Renal cortical epithelial cell (primary cell): ENCODE measurements at regions not wholly inside any gene's neighbourhood (a gene's known extent, or its start where the extent isn't known, plus 50 kb on each side); places are given as distances from the start of the nearest gene placed in this dataset.
"Not testable (repeated sequence)": the region's sequence is repeated elsewhere in the genome, so short reads cannot be mapped to it uniquely, and the experiment has no call there.

Experiments
- DNase-seq: peaks from one replicate; pipeline ENCODE4 v3.0.0-alpha.2; 2011; ENCODE audit warnings: low read depth

DNA sequence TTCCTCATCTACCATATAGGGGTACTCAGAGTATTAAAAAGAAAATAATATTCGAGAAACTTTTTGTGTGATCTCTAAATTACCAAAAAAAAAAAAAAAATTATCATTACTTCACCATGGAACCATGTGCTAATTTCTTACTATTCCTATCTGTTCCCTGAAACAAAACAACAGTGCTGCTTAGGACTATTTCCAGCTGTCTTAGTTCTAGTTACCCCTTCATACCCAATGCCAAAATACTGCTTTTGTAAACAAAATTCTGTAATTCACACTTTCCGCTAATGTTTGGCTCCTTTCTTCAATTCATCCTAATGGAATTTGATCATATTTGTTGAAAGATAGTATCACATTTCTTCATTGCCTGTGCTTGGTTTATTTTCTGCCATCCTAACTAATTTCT is 470.2 kb downstream of the BTG1 start:
- no peak for DNase-seq

DNA sequence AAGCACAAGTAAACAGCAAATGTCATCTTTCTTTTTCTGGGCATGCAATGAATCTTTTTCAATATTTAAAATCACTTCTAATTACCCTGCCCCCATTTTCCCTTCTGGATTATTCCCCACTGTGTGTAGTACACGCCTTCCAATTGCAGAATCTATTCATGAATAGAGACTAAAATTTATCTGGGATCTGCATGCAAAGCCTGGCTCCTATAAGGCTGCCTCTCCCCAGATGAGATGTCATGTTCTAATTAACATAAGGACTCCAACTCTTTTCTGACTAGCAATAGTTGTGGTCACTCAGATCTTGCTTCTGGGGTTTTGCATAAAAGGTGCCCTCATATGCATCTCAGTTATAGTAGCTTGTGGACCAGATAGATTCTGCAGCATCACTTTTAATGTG is 473.5 kb downstream of the BTG1 start:
- DNase-seq, result no peak

GRCh38 chr12:91667694-91668093 is 478.0 kb downstream of the BTG1 start:
- no peak for DNase-seq

DNA sequence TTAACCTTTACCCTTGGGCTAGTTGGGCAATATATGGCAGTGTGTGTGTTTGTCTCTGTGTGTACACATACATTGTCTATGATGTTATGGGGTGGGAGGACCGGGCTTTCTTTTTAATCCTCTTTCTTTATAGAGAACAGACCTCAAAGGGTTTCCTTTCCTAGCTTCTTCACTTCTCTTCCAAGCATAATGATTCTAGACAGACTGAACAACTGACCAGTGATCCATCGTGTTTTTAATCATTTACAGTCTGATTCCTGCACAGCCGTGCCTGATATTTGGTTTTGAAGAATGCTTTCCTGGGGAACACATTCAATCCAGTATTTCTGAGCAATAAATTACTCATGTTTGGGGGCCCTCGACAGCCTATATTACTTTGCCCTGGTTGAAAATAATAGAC is 481.1 kb upstream of the DCN start:
- peak; percentile 44 for DNase-seq

DNA sequence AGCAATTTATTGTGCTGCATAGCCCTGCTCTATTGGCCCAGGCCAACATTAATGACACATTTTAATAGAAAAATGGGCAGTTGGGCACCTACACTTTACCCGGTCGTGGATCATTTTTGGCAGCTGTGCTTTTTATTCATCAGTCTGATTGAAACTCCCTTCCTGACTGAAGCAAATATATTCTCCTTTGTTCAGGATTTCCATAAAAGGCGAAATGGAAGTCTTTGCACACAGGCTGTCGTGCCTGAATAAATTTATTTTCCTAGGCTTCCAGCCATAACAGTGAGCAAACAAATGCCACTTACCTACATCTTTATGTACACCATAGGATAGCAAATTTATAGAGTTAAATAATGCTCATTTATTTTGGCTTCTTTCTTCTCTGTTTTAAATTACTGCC is 480.7 kb upstream of the DCN start:
- peak; percentile 42 for DNase-seq

GRCh38 chr12:91662021-91662420 is 479.4 kb upstream of the DCN start:
- DNase-seq, result peak; percentile 40

- no peak for DNase-seq
These were observed 474.4 kb upstream of the DCN start for GRCh38 chr12:91657032-91657431.

DNA sequence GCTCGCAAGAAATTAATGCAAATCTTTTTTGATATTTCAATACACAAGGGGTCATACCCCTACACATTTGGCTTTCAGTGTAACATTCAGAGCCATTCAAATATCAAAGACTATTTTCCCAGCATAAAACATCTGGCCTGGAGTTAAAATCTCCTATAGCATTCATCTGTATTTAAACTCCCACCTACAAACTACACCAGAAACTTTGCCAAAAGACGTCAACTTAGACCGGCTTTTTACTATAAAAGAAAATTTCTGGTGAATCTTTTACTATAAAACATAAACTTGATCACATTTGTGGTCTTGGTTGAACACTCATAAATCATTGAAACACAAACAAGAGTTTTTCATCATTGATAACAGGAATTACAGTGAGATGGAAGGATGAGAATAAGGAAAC is 473.3 kb upstream of the DCN start:
- no peak for DNase-seq

GRCh38 chr12:91654087-91654486 is 471.5 kb upstream of the DCN start:
- DNase-seq, result no peak

DNA sequence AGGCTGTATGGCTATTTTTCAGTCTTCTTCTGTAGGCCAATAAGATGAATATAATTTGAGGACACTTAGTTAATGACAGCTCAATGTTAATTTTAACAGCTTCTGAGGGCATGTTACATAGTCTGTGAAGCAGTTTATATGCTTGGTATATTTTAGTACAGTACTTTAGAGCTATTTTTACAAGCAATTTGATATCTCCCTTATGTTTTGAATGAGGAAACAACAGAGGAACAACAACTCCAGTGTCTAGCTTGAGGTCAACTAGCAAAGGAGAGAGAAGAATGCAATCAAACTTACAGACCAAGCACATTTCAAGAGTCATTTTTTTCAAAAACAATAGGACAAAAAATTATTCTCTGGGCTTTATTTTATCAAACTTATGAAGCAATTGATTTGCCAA is 469.1 kb upstream of the DCN start:
- no peak for DNase-seq

- no peak for DNase-seq
These were observed 461.1 kb upstream of the DCN start for GRCh38 chr12:91643763-91644162.

DNA sequence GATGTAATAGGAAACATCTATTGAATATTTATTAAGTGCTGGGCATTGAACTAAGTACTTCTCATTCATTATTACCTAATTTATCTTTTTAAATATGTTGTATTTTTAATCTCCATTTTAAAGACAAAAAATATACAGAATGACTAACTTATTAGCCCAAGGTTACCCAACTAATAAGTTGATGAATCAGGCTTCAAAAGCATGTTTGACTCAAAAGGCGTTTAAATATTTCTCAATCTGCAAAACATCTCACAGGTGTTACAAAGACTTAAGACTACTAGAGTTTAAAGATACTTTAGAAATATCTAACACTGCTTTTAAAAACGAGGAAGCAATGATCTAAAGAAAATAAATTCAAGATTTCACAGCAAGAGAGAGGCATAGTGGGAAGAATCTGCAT is 457.4 kb upstream of the DCN start:
- DNase-seq, result peak; percentile 38

DNA sequence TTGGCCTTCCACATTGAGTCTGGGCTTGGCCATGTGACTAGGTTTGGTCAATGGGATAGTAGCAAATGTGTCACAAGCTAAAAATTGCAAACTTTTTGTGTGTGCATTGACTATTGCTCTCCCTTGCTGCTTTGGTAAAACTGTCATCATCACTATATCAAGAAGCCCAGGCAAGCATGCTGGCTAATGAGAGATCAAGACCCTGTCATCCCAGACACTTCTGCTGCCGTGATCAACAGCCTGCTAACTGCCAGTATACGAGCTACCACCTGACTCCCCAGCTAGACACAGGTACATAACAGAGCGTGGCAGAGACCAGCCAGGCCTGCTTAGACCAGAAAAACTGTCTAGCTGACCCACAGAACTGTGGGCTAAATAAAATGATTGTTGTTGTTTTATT is 456.7 kb upstream of the DCN start:
- DNase-seq, result no peak

- no peak for DNase-seq
These were observed 455.4 kb upstream of the DCN start for GRCh38 chr12:91637789-91638624.

- DNase-seq, result no peak
These were observed 454.1 kb upstream of the DCN start for GRCh38 chr12:91636721-91637120.

DNA sequence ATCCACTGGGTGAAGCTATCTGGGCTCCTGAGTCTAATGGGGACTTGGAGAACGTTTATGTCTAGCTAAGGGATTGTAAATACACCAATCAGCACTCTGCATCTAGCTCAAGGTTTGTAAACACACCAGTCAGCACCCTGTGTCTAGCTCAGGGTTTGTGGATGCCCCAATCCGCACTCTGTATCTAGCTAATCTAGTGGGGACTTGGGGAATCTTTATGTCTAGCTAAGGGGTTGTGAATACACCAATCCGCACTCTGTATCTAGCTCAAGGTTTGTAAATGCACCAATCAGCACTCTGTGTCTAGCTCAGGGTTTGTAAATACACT is 451.7 kb upstream of the DCN start:
- DNase-seq, result not testable (repeated sequence)

DNA sequence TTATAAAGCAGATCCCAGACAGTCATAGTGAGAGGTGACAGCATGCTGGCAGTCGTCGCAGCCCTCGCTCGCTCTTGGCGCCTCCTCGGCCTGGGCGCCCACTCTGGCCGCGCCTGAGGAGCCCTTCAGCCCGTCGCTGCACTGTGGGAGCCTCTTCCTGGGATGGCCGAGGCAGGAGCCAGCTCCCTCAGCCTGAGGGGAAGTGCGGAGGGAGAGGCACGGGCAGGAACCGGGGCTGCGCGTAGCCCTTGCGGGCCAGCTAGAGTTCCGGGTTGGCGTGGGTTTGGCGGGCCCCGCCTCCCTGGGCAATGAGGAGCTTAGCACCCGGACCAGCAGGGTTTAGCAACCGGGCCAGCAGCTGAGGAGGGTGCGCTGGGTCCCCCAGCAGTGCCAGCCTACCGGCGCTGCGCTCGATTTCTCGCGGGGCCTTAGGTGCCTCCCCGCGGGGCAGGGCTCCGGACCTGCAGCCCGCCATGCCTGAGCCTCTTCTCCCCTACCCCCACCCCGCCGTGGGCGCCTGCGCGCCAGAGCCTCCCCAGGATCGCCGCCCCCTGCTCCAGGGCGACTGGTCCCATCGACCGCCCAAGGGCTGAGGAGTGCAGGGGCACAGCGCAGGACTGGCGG is 451.2 kb upstream of the DCN start:
- DNase-seq, result no peak

DNA sequence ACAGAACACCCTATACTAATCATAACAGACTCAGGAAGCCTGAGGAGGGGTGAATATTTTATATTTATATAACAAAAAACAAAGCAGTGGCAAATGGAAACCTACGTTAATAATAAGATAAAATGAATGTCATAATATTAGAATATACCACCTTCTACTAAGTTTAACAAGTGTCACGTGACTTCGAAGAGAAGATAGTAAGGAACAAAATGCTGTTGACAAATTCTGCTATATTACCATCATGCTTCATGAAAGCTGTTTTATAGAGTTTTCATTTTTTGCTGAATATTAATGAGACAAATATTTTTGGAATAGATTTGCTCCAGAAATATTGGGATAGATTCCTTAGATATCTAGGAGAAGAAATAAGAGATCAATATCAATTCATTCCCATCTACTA is 450.6 kb upstream of the DCN start:
- DNase-seq, result no peak

- DNase-seq, result no peak
These were observed 449.6 kb upstream of the DCN start for GRCh38 chr12:91632042-91632786.

DNA sequence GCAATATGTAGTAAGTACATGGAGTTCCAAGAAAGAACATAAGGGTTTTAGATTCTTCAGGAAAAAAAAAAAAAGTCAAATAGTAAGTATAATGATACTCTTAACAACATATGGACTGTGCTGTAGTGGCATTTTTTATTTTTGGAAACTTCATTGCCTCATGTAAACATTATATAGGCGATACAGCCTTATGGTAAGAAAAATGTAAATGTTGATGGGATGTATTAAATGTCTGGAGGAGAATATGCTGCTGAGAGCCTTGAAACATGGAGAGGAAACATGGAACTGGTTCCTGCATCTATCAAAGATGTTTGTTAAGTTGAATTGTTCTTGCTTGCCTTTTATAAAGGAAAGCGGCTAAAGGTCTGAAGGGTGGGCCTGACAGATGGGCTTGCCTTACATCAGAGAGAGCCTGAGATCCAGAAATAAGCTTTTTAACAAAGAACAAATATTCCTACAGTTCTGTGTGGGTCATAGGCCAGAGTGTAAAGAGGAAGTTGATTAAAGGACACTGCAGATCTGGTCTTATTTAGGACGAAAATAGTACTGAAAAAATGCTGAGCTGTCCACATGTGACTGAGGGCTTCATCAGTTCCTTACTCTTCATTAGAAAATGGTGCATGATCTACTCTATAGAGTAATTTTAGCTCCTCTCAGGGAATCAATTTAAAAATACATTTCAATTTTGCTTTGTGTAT is 448.1 kb upstream of the DCN start:
- DNase-seq, result no peak

DNA sequence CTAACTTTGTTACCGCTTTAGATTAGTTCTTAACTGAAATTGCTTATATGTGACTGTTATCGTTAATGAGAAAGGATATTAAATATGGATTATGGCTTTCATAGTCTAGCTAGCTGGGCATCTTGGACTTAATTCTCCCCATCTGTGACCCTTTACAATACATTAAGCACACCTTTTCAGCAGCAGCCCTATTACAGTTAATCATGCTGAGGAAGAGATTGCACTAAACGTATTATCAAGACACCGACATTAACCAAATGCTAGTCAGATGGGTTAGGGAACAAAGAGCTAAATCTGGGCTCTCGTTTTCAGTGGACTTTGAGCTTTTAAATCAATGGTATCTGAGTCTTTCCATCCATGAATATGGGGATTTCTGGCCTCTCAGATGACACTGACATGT is 447.5 kb upstream of the DCN start:
- no peak for DNase-seq

DNA sequence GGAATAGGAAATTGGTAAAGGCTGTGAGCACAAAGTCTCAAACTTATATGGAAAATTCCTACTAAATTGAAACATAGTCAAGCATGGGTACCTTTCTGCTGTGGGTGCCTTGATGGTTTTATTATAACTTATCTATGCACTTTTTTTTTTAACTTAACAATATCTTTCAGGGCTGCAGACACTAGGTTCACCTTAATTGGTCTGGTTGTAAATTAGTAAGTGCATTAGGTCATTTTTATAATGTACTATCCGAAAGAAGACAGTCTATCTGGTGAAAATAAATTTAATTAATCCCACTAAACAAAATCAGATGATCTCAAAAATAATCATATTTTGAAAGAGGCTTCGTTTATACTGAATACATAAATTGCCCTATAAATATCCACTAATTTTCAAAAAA is 446.8 kb upstream of the DCN start:
- DNase-seq, result no peak

GRCh38 chr12:91628656-91629055 is 446.0 kb upstream of the DCN start:
- DNase-seq, result no peak
